ENCODE measurements at regions not wholly inside any gene's neighbourhood (a gene's known extent, or its start where the extent isn't known, plus 50 kb on each side); places are given as distances from the start of the nearest gene placed in this dataset.

- no peak for DNase-seq
Observed at GRCh38 chr13:76266561-76266960, 619.6 kb downstream of the KCTD12 start.

GRCh38 chr13:76250211-76250610 is 614.1 kb downstream of the LMO7 start:
- no peak for DNase-seq

- no peak for DNase-seq
Observed at GRCh38 chr13:76245920-76246319, 609.8 kb downstream of the LMO7 start.

GRCh38 chr13:76245211-76245610 is 609.1 kb downstream of the LMO7 start:
- no peak for DNase-seq

- DNase-seq, result peak in 1 of 2 experiments; percentile 6
Observed at GRCh38 chr13:76243120-76243519, 607.0 kb downstream of the LMO7 start.

GRCh38 chr13:76239031-76239680 is 603.0 kb downstream of the LMO7 start:
- no peak for DNase-seq

- DNase-seq, result no peak
Observed at GRCh38 chr13:76231522-76232167, 595.5 kb downstream of the LMO7 start.

GRCh38 chr13:76229281-76229680 is 593.2 kb downstream of the LMO7 start:
- DNase-seq, result no peak

- DNase-seq, result no peak
Observed at GRCh38 chr13:76226941-76227340, 590.8 kb downstream of the LMO7 start.

- peak; percentile 78 to 88 for DNase-seq
Observed at GRCh38 chr13:76225815-76226489, 589.8 kb downstream of the LMO7 start.

GRCh38 chr13:76223999-76224398 is 587.9 kb downstream of the LMO7 start:
- no peak for DNase-seq

- DNase-seq, result no peak
Observed at GRCh38 chr13:76223565-76223964, 587.4 kb downstream of the LMO7 start.

GRCh38 chr13:76222511-76222910 is 586.4 kb downstream of the LMO7 start:
- peak; percentile 36 to 41 for DNase-seq

- no peak for DNase-seq
Observed at GRCh38 chr13:76216729-76217128, 580.6 kb downstream of the LMO7 start.

GRCh38 chr13:76214001-76214400 is 577.9 kb downstream of the LMO7 start:
- DNase-seq, result no peak

GRCh38 chr13:76213423-76213904 is 577.3 kb downstream of the LMO7 start:
- no peak for DNase-seq

GRCh38 chr13:76210262-76210661 is 574.1 kb downstream of the LMO7 start:
- peak; percentile 55 to 63 for DNase-seq

- no peak for DNase-seq
Observed at GRCh38 chr13:76198568-76199163, 562.5 kb downstream of the LMO7 start.

- no peak for DNase-seq
Observed at GRCh38 chr13:76189882-76190519, 553.9 kb downstream of the LMO7 start.

GRCh38 chr13:76175961-76176725 is 540.0 kb downstream of the LMO7 start:
- DNase-seq, result no peak

GRCh38 chr13:76168661-76169060 is 532.5 kb downstream of the LMO7 start:
- no peak for DNase-seq

- DNase-seq, result no peak
Observed at GRCh38 chr13:76164290-76164689, 528.2 kb downstream of the LMO7 start.

All from SHP77 (cell line).